Activated B cell treated with CpG ODN at 0.5 μM for 24 hours (primary cell): ENCODE measurements at regions not wholly inside any gene's neighbourhood (a gene's known extent, or its start where the extent isn't known, plus 50 kb on each side); places are given as distances from the start of the nearest gene placed in this dataset.
"Not testable (repeated sequence)": the region's sequence is repeated elsewhere in the genome, so short reads cannot be mapped to it uniquely, and the experiment has no call there.

Experiments
- ATAC-seq: fragments of 200-7000 bp; cut with Tn5 transposase; one replicate; pipeline ENCODE4 v1.10.0; 2021; ENCODE audit warnings: low read depth, mild to moderate bottlenecking, moderate library complexity
- CTCF ChIA-PET: fragments of 350-600 bp; sonication (Branson Sonifier 250); formaldehyde crosslinking; loops from one replicate; lab custom pipeline; 2021; ENCODE audit warnings: antibody characterized with exemption; lab: Charles Lee
- POLR2A ChIA-PET: fragments of 350-600 bp; sonication (Branson Sonifier 250); formaldehyde crosslinking; loops from one replicate; lab custom pipeline; 2021; ENCODE audit warnings: antibody characterized with exemption; lab: Charles Lee
- DNase-seq: peaks from one replicate; pipeline ENCODE4 v3.0.0; 2022
- H3K27ac Mint-ChIP-seq: one replicate; pipeline ENCODE4 v1.8.0; 2020; ENCODE audit warnings: mixed read lengths
- H3K27me3 Mint-ChIP-seq: one replicate; pipeline ENCODE4 v1.8.0; 2021; ENCODE audit warnings: mixed read lengths
- H3K36me3 Mint-ChIP-seq: one replicate; pipeline ENCODE4 v1.8.0; 2021; ENCODE audit warnings: low read depth, mixed read lengths
- H3K4me1 Mint-ChIP-seq: one replicate; pipeline ENCODE4 v1.8.0; 2021; ENCODE audit warnings: mixed read lengths
- H3K4me3 Mint-ChIP-seq: one replicate; pipeline ENCODE4 v1.8.0; 2020; ENCODE audit warnings: mild to moderate bottlenecking, mixed read lengths
- H3K9me3 Mint-ChIP-seq: one replicate; pipeline ENCODE4 v1.8.0; 2020; ENCODE audit warnings: mixed read lengths
- CTCF ChIP-seq: fragments of 200-600 bp; IDR thresholded peaks from one replicate; pipeline ENCODE4 v1.8.0; 2022; ENCODE audit warnings: antibody characterized with exemption, mild to moderate bottlenecking
- intact Hi-C: fragments of 100-400 bp; cut with micrococcal nuclease; formaldehyde crosslinking; loops from one replicate; pipeline ENCODE4 v1.15.1; 2024

GRCh38 chr5:158233735-158234322, 374.9 kb upstream of the CLINT1 start:
- POLR2A ChIA-PET: no interaction called here
- CTCF ChIA-PET: no interaction called here
- H3K9me3 Mint-ChIP-seq: no peaks in the 10 kb centered on the region
- ATAC-seq (no peak), DNase-seq (no peak)
- peaks cover 17% of the 10 kb centered on the region for H3K4me1 Mint-ChIP-seq
- intact Hi-C loops: no loop called here
- no peak for TF ChIP-seq CTCF
- H3K36me3 Mint-ChIP-seq: no peaks in the 10 kb centered on the region
- H3K27me3 Mint-ChIP-seq: no peaks in the 10 kb centered on the region
- peak overlapping the region; percentile 55 for H3K4me3 Mint-ChIP-seq
- no peak overlapping the region for H3K27ac Mint-ChIP-seq

- H3K4me1 Mint-ChIP-seq, H3K4me3 Mint-ChIP-seq, ATAC-seq, H3K9me3 Mint-ChIP-seq, intact Hi-C loops, H3K36me3 Mint-ChIP-seq, POLR2A ChIA-PET, H3K27ac Mint-ChIP-seq, DNase-seq, H3K27me3 Mint-ChIP-seq: not testable (repeated sequence)
- CTCF ChIA-PET: interaction anchor here (1.0 to 1.2 kb wide), 2 partner anchors 52 to 152 kb away, joined by 5 to 6 read pairs; no protein-coding TSS in a partner anchor
These were observed 368.4 kb upstream of the CLINT1 start for GRCh38 chr5:158227314-158227713.

- Mint-ChIP-seq H3K27me3 (peaks cover 3% of the 10 kb centered on the region), H3K36me3 (no peaks in the 10 kb centered on the region), H3K9me3 (peaks cover 2% of the 10 kb centered on the region), H3K4me1 (peaks cover 7% of the 10 kb centered on the region), H3K27ac (no peak overlapping the region), H3K4me3 (no peak overlapping the region)
- DNase-seq (no peak), ATAC-seq (no peak)
- no peak for TF ChIP-seq CTCF
- intact Hi-C loops: no loop called here
- POLR2A ChIA-PET: no interaction called here
- CTCF ChIA-PET: no interaction called here
These were observed 367.6 kb upstream of the CLINT1 start for GRCh38 chr5:158226496-158226895.

GRCh38 chr5:158224253-158224652, 365.3 kb upstream of the CLINT1 start:
- TF ChIP-seq CTCF: no peak
- ATAC-seq (no peak), DNase-seq (no peak)
- POLR2A ChIA-PET: no interaction called here
- no peaks in the 10 kb centered on the region for H3K36me3 Mint-ChIP-seq
- H3K27ac Mint-ChIP-seq: no peak overlapping the region
- peaks cover 2% of the 10 kb centered on the region for H3K9me3 Mint-ChIP-seq
- peaks cover 7% of the 10 kb centered on the region for H3K4me1 Mint-ChIP-seq
- CTCF ChIA-PET: interaction anchor here (1.1 to 1.6 kb wide), 2 partner anchors 49 to 471 kb away, joined by 3 to 4 read pairs; no protein-coding TSS in a partner anchor
- intact Hi-C loops: no loop called here
- no peak overlapping the region for H3K4me3 Mint-ChIP-seq
- H3K27me3 Mint-ChIP-seq: peaks cover 3% of the 10 kb centered on the region

GRCh38 chr5:158223054-158223600, 364.2 kb upstream of the CLINT1 start:
- Mint-ChIP-seq H3K27ac (no peak overlapping the region), H3K36me3 (no peaks in the 10 kb centered on the region), H3K9me3 (peaks cover 2% of the 10 kb centered on the region), H3K4me3 (no peak overlapping the region), H3K4me1 (peaks cover 7% of the 10 kb centered on the region), H3K27me3 (peaks cover 3% of the 10 kb centered on the region)
- CTCF ChIA-PET: no interaction called here
- POLR2A ChIA-PET: no interaction called here
- no peak for TF ChIP-seq CTCF
- intact Hi-C loops: no loop called here
- DNase-seq (no peak), ATAC-seq (no peak)
